GM19468 (cell line): ENCODE measurements at regions not wholly inside any gene's neighbourhood (a gene's known extent, or its start where the extent isn't known, plus 50 kb on each side); places are given as distances from the start of the nearest gene placed in this dataset.
"Not testable (repeated sequence)": the region's sequence is repeated elsewhere in the genome, so short reads cannot be mapped to it uniquely, and the experiment has no call there.

ENCODE experiments used
- ATAC-seq: cut with Tn5 transposase; IDR thresholded peaks from one replicate; pipeline ENCODE4 v1.9.1; 2021; ENCODE audit warnings: mild to moderate bottlenecking, moderate library complexity, moderate number of reproducible peaks; ENCODE audit not compliant: unreplicated experiment; ENCODE audit errors: extremely low read depth

- no peak for ATAC-seq
Measured at GRCh38 chr13:78881751-78882150, 222.8 kb upstream of the OBI1 start.

GRCh38 chr13:78881054-78881453 is 222.1 kb upstream of the OBI1 start:
- ATAC-seq = no peak

DNA sequence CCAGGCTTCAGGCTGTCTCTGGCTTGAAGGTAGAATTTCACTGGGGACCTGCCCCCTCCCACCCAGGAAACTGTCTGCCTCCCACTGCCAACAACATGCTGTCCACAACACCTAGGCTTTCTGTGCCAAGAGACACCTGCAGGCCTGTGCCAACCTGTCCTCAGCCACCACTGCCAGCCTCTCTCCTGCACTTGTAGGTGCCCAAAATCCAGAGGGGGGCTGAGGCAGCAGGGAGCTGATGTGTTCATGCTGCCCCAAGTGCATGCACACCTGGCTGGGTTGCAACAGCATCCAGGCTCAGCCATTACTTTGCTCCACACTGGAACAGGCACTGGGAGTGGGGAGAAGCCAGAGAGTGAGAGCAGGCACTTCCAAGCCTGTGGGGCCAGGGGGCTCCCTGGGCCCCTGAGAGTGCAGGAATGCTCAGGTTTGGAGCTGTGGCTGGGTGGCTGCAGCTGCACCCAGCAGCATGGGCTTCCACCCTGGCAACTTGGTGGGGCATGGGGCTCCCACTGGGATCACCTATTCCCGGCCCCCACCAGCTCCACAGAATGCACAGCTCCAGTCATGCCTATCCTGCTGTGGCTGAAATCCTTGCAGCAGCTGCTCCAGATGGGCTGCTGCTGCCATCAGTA is 218.1 kb upstream of the OBI1 start:
- ATAC-seq = no peak

- ATAC-seq = peak; percentile 51
Measured at GRCh38 chr13:78875792-78876580, 217.0 kb upstream of the OBI1 start.

GRCh38 chr13:78868991-78869390 is 210.0 kb upstream of the OBI1 start:
- no peak for ATAC-seq

DNA sequence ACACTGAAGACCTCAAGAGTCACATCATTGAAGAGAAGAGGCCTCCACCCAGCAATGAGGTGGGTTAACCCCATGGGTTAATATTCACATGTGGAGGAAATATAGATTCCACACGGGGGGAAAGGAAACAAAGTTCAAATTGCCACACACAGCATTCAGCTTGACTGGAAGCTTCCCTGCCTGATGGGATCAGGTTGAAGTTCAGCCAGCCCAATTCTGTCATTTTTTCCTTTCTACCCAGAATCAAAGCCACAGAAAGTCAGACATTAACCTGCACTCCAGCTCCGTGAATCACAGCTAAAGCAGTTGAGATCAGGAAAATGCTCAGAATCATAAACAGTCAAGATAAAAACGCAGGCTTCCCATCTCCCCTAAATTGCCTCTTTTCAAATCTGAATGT is 208.7 kb upstream of the OBI1 start:
- ATAC-seq = no peak

GRCh38 chr13:78866076-78866475 is 207.1 kb upstream of the OBI1 start:
- ATAC-seq = not testable (repeated sequence)

GRCh38 chr13:78862446-78862845 is 203.5 kb upstream of the OBI1 start:
- no peak for ATAC-seq

GRCh38 chr13:78852709-78853108 is 193.8 kb upstream of the OBI1 start:
- no peak for ATAC-seq

DNA sequence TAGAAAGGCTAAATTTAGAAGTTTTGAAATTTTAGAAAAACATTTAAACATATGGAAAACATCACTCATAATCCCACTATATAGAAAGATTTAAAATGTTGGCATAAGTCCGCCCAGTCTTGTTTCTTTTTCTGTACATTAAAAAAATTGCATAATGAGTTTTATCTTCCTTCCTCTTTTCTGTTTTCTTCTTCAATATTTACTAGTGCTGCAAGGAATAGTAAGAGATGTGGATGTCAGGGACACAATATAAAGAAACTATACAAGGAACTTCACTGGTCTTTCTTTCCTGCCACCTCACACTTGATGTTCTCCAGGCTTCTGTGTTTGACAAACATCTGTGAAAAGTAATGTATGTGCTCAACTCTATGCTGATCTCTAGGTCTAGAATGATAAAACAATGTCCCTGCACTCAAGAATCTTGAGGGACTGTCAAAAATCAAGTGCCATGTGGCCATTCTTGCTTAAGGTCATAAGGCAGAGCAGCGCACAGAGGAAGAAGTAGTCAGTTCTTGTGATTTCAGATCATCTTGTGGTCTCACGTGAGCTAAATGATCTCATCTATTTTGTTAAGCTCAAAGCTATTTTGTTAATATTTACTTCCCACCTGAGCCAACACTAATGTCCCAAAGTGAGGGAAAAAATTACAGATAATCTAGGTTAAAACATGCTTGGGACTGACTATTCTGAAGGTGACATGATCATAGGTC is 186.9 kb upstream of the OBI1 start:
- ATAC-seq = no peak

DNA sequence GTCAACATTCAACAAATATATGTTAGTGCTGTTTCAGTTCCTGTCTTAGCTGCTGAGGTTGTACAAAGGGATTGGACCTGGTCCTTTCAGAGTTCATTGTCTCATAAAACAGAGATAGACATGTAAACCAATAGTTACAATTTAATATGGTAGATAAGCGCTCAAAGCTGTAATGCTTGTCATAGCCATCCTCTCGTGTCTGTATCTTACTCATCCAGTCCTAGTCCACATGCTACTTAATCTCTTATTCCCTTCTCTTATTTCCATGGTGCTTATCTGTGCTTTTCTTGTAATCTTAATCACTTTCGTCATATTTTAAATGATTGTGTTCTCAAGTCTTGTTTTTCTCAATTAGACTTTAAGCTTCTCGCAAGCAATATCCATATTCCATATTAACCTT is 185.2 kb upstream of the OBI1 start:
- no peak for ATAC-seq

GRCh38 chr13:78841358-78841963 is 182.5 kb upstream of the OBI1 start:
- ATAC-seq = no peak

DNA sequence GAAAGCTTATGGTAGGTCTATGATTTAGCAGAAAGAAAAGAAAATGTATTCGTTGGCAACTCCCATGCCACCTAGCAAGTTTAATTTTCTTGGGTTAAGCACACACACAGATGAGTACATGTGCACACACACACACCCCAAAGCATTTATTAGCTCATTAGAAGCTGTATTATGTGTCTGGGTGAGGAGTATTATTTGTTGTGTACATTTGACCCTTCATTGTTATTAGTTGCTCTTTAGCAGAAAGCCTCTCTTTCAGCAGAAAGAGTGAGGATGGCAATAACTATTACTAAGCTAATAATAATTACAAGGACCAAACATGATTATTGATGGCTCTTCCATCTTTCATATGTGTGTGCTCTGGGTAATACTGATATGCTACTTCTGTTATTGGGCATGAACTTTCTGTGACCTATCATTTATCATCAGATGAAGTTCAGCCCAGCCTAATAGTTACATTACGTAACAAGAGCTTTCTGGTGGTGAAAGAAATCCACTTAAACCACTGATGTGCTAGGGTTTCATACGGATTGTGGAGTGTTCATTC is 177.4 kb upstream of the OBI1 start:
- ATAC-seq = no peak

DNA sequence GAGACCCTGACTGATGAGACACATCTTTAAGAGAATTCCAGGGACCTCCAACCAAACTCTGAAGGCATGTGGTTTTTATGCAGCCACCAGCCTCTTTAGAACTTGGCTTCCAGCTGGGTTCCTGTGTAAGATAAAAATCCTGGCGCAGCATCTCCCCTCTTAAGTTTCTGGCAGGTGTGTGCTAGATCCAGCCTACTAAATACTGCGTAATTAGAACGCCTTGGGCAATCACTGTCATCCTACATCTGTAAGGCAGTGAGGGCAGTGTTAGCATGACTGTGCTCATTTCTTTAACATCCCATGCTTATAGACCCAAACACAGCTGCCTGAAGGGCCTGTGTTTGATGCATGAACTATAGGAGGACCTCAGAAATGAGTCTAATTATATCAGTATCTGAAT is 173.5 kb upstream of the OBI1 start:
- no peak for ATAC-seq

DNA sequence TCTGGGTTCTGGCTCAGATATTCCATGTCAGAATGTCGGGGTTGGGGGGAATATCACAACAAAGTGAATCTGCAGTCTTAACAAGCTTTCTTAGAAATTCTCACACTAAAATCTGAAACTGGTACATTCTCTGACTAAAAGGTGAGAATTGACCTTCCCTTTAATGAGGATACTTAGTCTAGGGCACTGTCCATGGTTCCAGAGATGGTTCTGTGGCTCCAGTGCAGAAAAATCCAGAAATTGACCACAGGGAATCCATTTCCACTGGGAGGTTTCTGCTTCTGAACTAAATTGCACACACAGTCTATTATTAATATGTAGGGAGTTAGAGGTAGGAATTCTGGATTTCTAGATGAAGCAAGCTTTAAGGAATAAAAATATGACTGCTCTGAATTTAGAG is 171.6 kb upstream of the OBI1 start:
- no peak for ATAC-seq

DNA sequence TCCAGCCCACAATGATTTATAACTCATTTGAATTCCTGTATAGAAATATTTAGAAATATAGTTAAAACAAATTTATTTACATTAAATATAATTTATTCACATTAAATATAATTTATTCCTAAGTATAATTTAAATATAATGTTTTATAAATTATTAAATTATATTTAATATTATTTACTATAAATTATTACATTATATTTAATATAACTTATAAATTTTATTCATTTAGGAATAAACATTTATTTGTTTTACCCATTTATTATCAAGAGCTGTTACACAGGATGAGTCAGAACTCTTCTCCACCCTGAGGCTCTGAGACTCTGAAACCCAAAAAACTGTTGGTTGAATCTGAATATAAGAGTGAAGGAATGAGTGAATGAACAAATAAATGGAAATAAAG is 170.9 kb upstream of the OBI1 start:
- ATAC-seq = no peak

GRCh38 chr13:78827471-78827870 is 168.5 kb upstream of the OBI1 start:
- ATAC-seq = no peak

GRCh38 chr13:78826936-78827335 is 168.0 kb upstream of the OBI1 start:
- no peak for ATAC-seq

- no peak for ATAC-seq
Measured at GRCh38 chr13:78826312-78826711, 167.4 kb upstream of the OBI1 start.

DNA sequence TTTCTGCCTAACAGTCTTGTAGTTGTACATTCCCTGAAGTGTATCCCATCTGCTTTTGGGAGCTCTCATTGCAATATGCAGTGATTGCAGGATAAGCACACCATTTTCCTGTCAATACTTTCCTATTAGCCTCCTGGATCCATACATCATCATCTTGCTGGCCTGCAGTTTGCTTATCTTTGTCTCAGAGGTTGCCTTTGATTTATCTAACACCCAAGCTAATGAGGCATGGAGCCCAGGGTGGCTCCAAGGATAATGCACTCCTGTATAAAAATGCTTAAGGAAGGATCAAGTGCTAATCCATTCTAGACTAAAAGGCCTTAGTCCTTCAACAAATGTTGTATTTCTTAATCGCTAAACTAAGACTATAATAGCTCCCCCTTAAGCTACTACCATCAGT is 161.6 kb upstream of the OBI1 start:
- ATAC-seq = no peak

DNA sequence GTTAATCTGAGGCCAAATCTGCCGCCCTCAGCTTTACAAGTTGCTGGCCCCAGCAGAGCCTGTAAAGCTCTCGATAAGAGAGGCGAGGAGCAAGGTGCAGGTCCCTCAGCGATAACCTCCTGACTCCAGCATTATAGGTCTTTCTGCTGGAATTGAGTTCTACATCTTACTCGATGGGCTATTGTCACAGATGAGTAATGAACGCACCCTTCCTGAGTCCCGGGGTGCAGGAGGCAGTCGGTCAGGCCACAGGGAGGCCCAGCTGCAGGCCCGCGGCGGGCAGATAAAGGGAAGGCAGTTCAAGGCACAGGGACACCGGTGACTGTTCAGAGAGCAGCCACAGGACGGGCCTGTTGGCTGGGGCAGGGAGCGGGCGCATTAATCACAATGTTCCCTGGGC is 157.6 kb upstream of the OBI1 start:
- ATAC-seq = no peak
